TTC549 (cell line): ENCODE measurements at regions not wholly inside any gene's neighbourhood (a gene's known extent, or its start where the extent isn't known, plus 50 kb on each side); places are given as distances from the start of the nearest gene placed in this dataset.

Experiments
- FAIRE-seq: peaks from 2 replicates; lab custom pipeline; 2012; peaks lifted over from hg19 to GRCh38; lab: Jason Lieb, UNC

- FAIRE-seq: peak; percentile 75
These were observed 122.2 kb upstream of the LYZL1 start for GRCh38 chr10:29166713-29167112.

- no peak for FAIRE-seq
These were observed 119.8 kb upstream of the LYZL1 start for GRCh38 chr10:29169021-29169420.

- no peak for FAIRE-seq
These were observed 117.2 kb upstream of the LYZL1 start for GRCh38 chr10:29171717-29172116.

- no peak for FAIRE-seq
These were observed 114.5 kb upstream of the LYZL1 start for GRCh38 chr10:29174389-29174788.

- FAIRE-seq: peak; percentile 66
These were observed 111.7 kb upstream of the LYZL1 start for GRCh38 chr10:29176845-29177832.

- FAIRE-seq: no peak
These were observed 106.9 kb upstream of the LYZL1 start for GRCh38 chr10:29181936-29182335.

GRCh38 chr10:29183301-29183945 is 105.4 kb upstream of the LYZL1 start:
- FAIRE-seq: no peak

GRCh38 chr10:29184205-29185000 is 104.5 kb upstream of the LYZL1 start:
- no peak for FAIRE-seq

GRCh38 chr10:29185050-29185449 is 103.8 kb upstream of the LYZL1 start:
- no peak for FAIRE-seq

GRCh38 chr10:29186221-29186620 is 102.6 kb upstream of the LYZL1 start:
- FAIRE-seq: no peak

GRCh38 chr10:29189256-29189655 is 99.6 kb upstream of the LYZL1 start:
- FAIRE-seq: no peak

GRCh38 chr10:29191674-29192073 is 97.2 kb upstream of the LYZL1 start:
- no peak for FAIRE-seq

- FAIRE-seq: no peak
These were observed 89.5 kb upstream of the LYZL1 start for GRCh38 chr10:29199339-29199738.

- FAIRE-seq: peak; percentile 7
These were observed 88.8 kb upstream of the LYZL1 start for GRCh38 chr10:29199941-29200679.

GRCh38 chr10:29202386-29202940 is 86.4 kb upstream of the LYZL1 start:
- FAIRE-seq: no peak

GRCh38 chr10:29203432-29203831 is 85.4 kb upstream of the LYZL1 start:
- FAIRE-seq: no peak

GRCh38 chr10:29204070-29204800 is 84.6 kb upstream of the LYZL1 start:
- peak; percentile 90 for FAIRE-seq

GRCh38 chr10:29205787-29206186 is 83.1 kb upstream of the LYZL1 start:
- FAIRE-seq: peak; percentile 81

GRCh38 chr10:29208845-29209244 is 80.0 kb upstream of the LYZL1 start:
- FAIRE-seq: no peak

GRCh38 chr10:29209830-29210229 is 79.0 kb upstream of the LYZL1 start:
- no peak for FAIRE-seq
